ENCODE measurements at regions not wholly inside any gene's neighbourhood (a gene's known extent, or its start where the extent isn't known, plus 50 kb on each side); places are given as distances from the start of the nearest gene placed in this dataset.

DNA sequence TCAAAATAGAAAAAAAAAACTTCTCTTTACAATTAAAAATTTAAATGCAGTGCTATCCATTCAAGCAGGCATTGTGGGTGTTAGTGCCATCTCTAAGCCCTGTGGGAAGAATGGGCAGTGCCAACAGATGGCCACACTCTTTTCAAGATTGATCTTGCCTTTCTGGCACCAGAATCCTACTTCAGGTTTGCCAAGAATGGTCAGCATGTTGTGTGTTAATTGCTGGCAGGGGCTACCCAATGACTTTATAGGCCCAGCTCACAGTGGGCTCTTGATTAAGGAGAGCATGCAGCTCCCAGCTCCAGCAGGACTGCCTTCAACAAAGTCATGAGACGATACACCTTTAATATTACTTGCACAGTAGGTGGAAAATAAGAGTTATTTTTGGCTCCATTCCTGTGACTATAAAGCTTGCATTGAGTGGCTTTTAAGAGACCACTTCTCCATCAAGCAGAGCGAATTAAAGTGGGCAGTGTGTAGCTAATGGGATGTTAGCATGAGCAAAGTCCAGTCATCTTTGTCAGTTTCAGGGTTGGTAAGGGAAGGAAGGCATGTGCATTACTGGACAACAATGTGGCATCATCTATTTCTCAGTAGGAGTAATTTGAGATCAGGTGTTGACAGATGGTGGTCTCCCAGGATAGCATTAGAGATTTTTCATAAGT is 476.8 kb downstream of the C3orf38 start:
- TF ChIP-seq POLR2A (IDR thresholded peaks at IDR 0.05) (no peak), CTCF (IDR thresholded peaks at IDR 0.05) (no peak), POLR2AphosphoS5 (IDR thresholded peaks at IDR 0.05) (no peak), EP300 (IDR thresholded peaks at IDR 0.05) (no peak)

All from upper lobe of left lung (tissue), 4 donors.